ENCODE measurements at regions not wholly inside any gene's neighbourhood (a gene's known extent, or its start where the extent isn't known, plus 50 kb on each side); places are given as distances from the start of the nearest gene placed in this dataset.
A peak's percentile ranks its signal among the peaks of the same experiment; 100 is the strongest.
"Not testable (repeated sequence)": the region's sequence is repeated elsewhere in the genome, so short reads cannot be mapped to it uniquely, and the experiment has no call there.

GRCh38 chr9:61669352-61669751, 479.5 kb downstream of the SPATA31A7 start:
- no peak overlapping the region for H2AFZ ChIP-seq (ENCODE audit: low read depth, low read length)

GRCh38 chr9:61669831-61670505, 480.1 kb downstream of the SPATA31A7 start:
- H3K4me1 ChIP-seq (ENCODE audit: control insufficient read depth, extremely low read depth, insufficient read depth, low read length); CTCF ChIA-PET; POLR2A ChIA-PET; H3K9me3 ChIP-seq (replicated peaks; ENCODE audit: control insufficient read depth, insufficient read depth, low read length); H3K4me3 ChIP-seq (replicated peaks in 1 of 3; ENCODE audit: insufficient read depth in 1 of 3, low read depth in 1 of 3, low read length in 3 of 3); H3K9me1 ChIP-seq (replicated peaks; ENCODE audit: control insufficient read depth, extremely low read depth, insufficient read depth, low read length); dilution Hi-C loops (cut with MboI; ENCODE audit: extremely low pct_ligation_motif_present, low sequenced_read_pairs); H3K27me3 ChIP-seq (ENCODE audit: control insufficient read depth in 2 of 2, insufficient read depth in 2 of 2, low read length in 2 of 2); H4K20me1 ChIP-seq (replicated peaks; ENCODE audit: control insufficient read depth, extremely low read depth, insufficient read depth, low read length); H3K79me2 ChIP-seq (ENCODE audit: control insufficient read depth, insufficient read depth, low read length); H3K36me3 ChIP-seq (ENCODE audit: control insufficient read depth in 2 of 2, extremely low read depth in 1 of 2, insufficient read depth in 2 of 2, low read length in 2 of 2); H3K9ac ChIP-seq (replicated peaks; ENCODE audit: extremely low read depth, insufficient read depth, low read length); intact Hi-C loops (cut with micrococcal nuclease); H2AFZ ChIP-seq (ENCODE audit: low read depth, low read length); H3K4me2 ChIP-seq (ENCODE audit: insufficient read depth, low read length); BruUV-seq (replicated peaks); H3K27ac ChIP-seq (ENCODE audit: insufficient read depth, low read depth, low read length): not testable (repeated sequence)
- DNase-seq (ENCODE audit: low read depth, low spot score), result peak; percentile 2
- peak; percentile 94 for FAIRE-seq

More at GRCh38 chr9:61669352-61669751, 479.5 kb downstream of the SPATA31A7 start:
- TF ChIP-seq POLR2A (IDR thresholded peaks at IDR 0.05; ENCODE audit: low read depth, low read length) (no peak), MYC (IDR thresholded peaks at IDR 0.05; ENCODE audit: low read depth, low read length) (no peak), GATA2 (IDR thresholded peaks at IDR 0.05; ENCODE audit: insufficient read depth, insufficient read length, low read depth, low read length) (no peak), POLR2AphosphoS5 (IDR thresholded peaks at IDR 0.05; ENCODE audit: insufficient read depth, low read depth, low read length) (no peak), CTCF (IDR thresholded peaks at IDR 0.05; ENCODE audit: extremely low read depth in 1 of 2, insufficient read depth in 1 of 2, low read depth in 1 of 2, low read length in 2 of 2) (no peak), FOS (IDR thresholded peaks at IDR 0.05; ENCODE audit: borderline replicate concordance, insufficient read depth, low read length) (no peak), EZH2 (IDR thresholded peaks at IDR 0.05; ENCODE audit: borderline replicate concordance, low read depth, low read length, severe bottlenecking) (no peak), JUN (IDR thresholded peaks at IDR 0.05; ENCODE audit: borderline replicate concordance, insufficient read depth, insufficient read length, low read depth) (no peak), MAX (IDR thresholded peaks at IDR 0.05; ENCODE audit: insufficient read depth, insufficient read length) (no peak)
- H4K20me1 ChIP-seq (replicated peaks; ENCODE audit: control insufficient read depth, extremely low read depth, insufficient read depth, low read length), result no peaks in the 10 kb centered on the region
- H3K27ac ChIP-seq (ENCODE audit: insufficient read depth, low read depth, low read length), result no peak overlapping the region
- POLR2A ChIA-PET, result no interaction called here
- no TSS peak for BruUV-seq (replicated peaks)
- no peak overlapping the region for H3K9ac ChIP-seq (replicated peaks; ENCODE audit: extremely low read depth, insufficient read depth, low read length)
- H3K9me1 ChIP-seq (replicated peaks; ENCODE audit: control insufficient read depth, extremely low read depth, insufficient read depth, low read length), result no peaks in the 10 kb centered on the region
- no peak for DNase-seq (ENCODE audit: low read depth, low spot score)
- dilution Hi-C loops (cut with MboI; ENCODE audit: extremely low pct_ligation_motif_present, low sequenced_read_pairs), result no loop called here
- H3K4me2 ChIP-seq (ENCODE audit: insufficient read depth, low read length), result no peak overlapping the region
- no peaks in the 10 kb centered on the region for H3K36me3 ChIP-seq (ENCODE audit: control insufficient read depth in 2 of 2, extremely low read depth in 1 of 2, insufficient read depth in 2 of 2, low read length in 2 of 2)
- H3K79me2 ChIP-seq (ENCODE audit: control insufficient read depth, insufficient read depth, low read length), result no peaks in the 10 kb centered on the region
- intact Hi-C loops (cut with micrococcal nuclease), result no loop called here
- peaks cover 2% of the 10 kb centered on the region for H3K9me3 ChIP-seq (replicated peaks; ENCODE audit: control insufficient read depth, insufficient read depth, low read length)
- H3K4me1 ChIP-seq (ENCODE audit: control insufficient read depth, extremely low read depth, insufficient read depth, low read length), result no peaks in the 10 kb centered on the region
- FAIRE-seq, result no peak
- CTCF ChIA-PET, result no interaction called here
- no peaks in the 10 kb centered on the region for H3K27me3 ChIP-seq (ENCODE audit: control insufficient read depth in 2 of 2, insufficient read depth in 2 of 2, low read length in 2 of 2)
- no peak overlapping the region for H3K4me3 ChIP-seq (replicated peaks in 1 of 3; ENCODE audit: insufficient read depth in 1 of 3, low read depth in 1 of 3, low read length in 3 of 3)

Measured in endothelial cell of umbilical vein (primary cell).